Panc1 (cell line): ENCODE measurements at regions not wholly inside any gene's neighbourhood (a gene's known extent, or its start where the extent isn't known, plus 50 kb on each side); places are given as distances from the start of the nearest gene placed in this dataset.

Experiments used
- ATAC-seq: fragments of 200-7000 bp; cut with Tn5 transposase; 2 replicates; pipeline ENCODE4 v1.9.1; 2020; ENCODE audit warnings: mild to moderate bottlenecking, moderate library complexity
- BruUV-seq: library from RNA; stranded (reverse); fragments of 400-500 nt; replicated peaks from 2 replicates; lab custom pipeline; 2021; lab: Mats Ljungman, UMichigan
- CTCF ChIA-PET: fragments of 300-600 bp; sonication (Branson Sonifier 250); formaldehyde crosslinking; loops from one replicate; lab custom pipeline; 2022; ENCODE audit warnings: antibody characterized with exemption; lab: Charles Lee
- POLR2A ChIA-PET: fragments of 300-600 bp; sonication (Branson Sonifier 250); formaldehyde crosslinking; loops from one replicate; lab custom pipeline; 2022; ENCODE audit warnings: antibody characterized with exemption; lab: Charles Lee
- DNase-seq: peaks from one replicate; pipeline ENCODE4 v3.0.0-alpha.2; 2010; ENCODE audit warnings: low read depth, low spot score
- H3K27ac ChIP-seq: 2 replicates; pipeline ENCODE4 v1.5.1; 2011; ENCODE audit warnings: mild to moderate bottlenecking, low read length, inconsistent platforms
- H3K27me3 ChIP-seq: fragments of 200-500 bp; sonication (Bioruptor generic); 2 replicates; pipeline ENCODE4 v1.6.0; 2014; ENCODE audit warnings: low read length, inconsistent platforms; ENCODE audit not compliant: control insufficient read depth, insufficient read depth
- H3K36me3 ChIP-seq: fragments of 200-500 bp; sonication (Bioruptor generic); 2 replicates; pipeline ENCODE4 v1.5.1; 2014; ENCODE audit warnings: inconsistent platforms, mild to moderate bottlenecking, low read length, moderate library complexity; ENCODE audit not compliant: control insufficient read depth, insufficient read depth
- H3K4me1 ChIP-seq: 2 replicates; pipeline ENCODE4 v1.5.1; 2011; ENCODE audit warnings: inconsistent platforms, mild to moderate bottlenecking, low read length, moderate library complexity; ENCODE audit not compliant: control insufficient read depth, insufficient read depth
- H3K4me3 ChIP-seq, 2 experiments: 2 replicates each; pipeline ENCODE4 v1.5.1; 2011 to 2012; ENCODE audit warnings: low read depth in 2 of 2, low read length in 2 of 2, mild to moderate bottlenecking in 2 of 2, inconsistent platforms in 1 of 2, moderate library complexity in 1 of 2
- H3K9me3 ChIP-seq: fragments of 200-500 bp; sonication (Bioruptor generic); 2 replicates; pipeline ENCODE4 v1.5.1; 2014; ENCODE audit warnings: low read depth, mild to moderate bottlenecking, inconsistent platforms, low read length, moderate library complexity; ENCODE audit not compliant: control insufficient read depth, insufficient read depth
- CTCF ChIP-seq: fragments of 450-650 bp; IDR thresholded peaks from 2 replicates; pipeline ENCODE4 v1.5.1; 2017; ENCODE audit warnings: mild to moderate bottlenecking
- POLR2AphosphoS5 ChIP-seq: IDR thresholded peaks from 2 replicates; pipeline ENCODE4 v1.6.1; 2012; ENCODE audit warnings: mild to moderate bottlenecking, low read depth, low read length, moderate library complexity
- REST ChIP-seq, 2 experiments: IDR thresholded peaks; 2 replicates each; pipeline ENCODE4 v1.6.1; 2011 to 2012; ENCODE audit warnings: low read depth in 2 of 2, control low read depth in 1 of 2, low read length in 1 of 2, mild to moderate bottlenecking in 1 of 2, moderate library complexity in 1 of 2; ENCODE audit not compliant: insufficient read depth in 1 of 2
- SIN3A ChIP-seq: IDR thresholded peaks from 2 replicates; pipeline ENCODE4 v1.6.1; 2012; ENCODE audit warnings: low read depth, mild to moderate bottlenecking, low read length, moderate library complexity, borderline replicate concordance; ENCODE audit not compliant: insufficient read depth
- TCF7L2 ChIP-seq: IDR thresholded peaks from 2 replicates; pipeline ENCODE4 v1.6.1; 2011; ENCODE audit warnings: mild to moderate bottlenecking, low read depth, low read length, inconsistent platforms
- in situ Hi-C: cut with HindIII; loops from 2 replicates; pipeline ENCODE4 v1.10.0; 2016; ENCODE audit warnings: low sequenced_read_pairs, low pct_unique_long_range_greater_than_20kb
- intact Hi-C: fragments of 100-400 bp; cut with micrococcal nuclease; formaldehyde crosslinking; loops from one replicate; pipeline ENCODE4 v1.10.0; 2022; ENCODE audit not compliant: unreplicated experiment

GRCh38 chr7:125112850-125113249 lies 183.2 kb upstream of the POT1 start:
- in situ Hi-C loops: no loop called here
- CTCF ChIA-PET: no interaction called here
- no peaks in the 10 kb centered on the region for H3K36me3 ChIP-seq
- no peak for ATAC-seq
- TF ChIP-seq POLR2AphosphoS5: no peak
- no peak for TF ChIP-seq SIN3A
- no peak for TF ChIP-seq CTCF
- no peak for TF ChIP-seq TCF7L2
- no peak for TF ChIP-seq REST (IDR thresholded peaks at IDR 0.05; ENCODE audit: insufficient read depth in 1 of 2, low read depth in 2 of 2, low read length in 1 of 2)
- intact Hi-C loops: no loop called here
- H3K9me3 ChIP-seq: no peaks in the 10 kb centered on the region
- peak; percentile 64 for DNase-seq
- BruUV-seq: no TSS peak
- POLR2A ChIA-PET: no interaction called here
- no peaks in the 10 kb centered on the region for H3K4me1 ChIP-seq
- H3K4me3 ChIP-seq: no peak overlapping the region
- H3K27me3 ChIP-seq: no peaks in the 10 kb centered on the region
- H3K27ac ChIP-seq: no peak overlapping the region

- Histone ChIP-seq H3K4me3 (no peak overlapping the region), H3K36me3 (no peaks in the 10 kb centered on the region), H3K27me3 (no peaks in the 10 kb centered on the region), H3K9me3 (no peaks in the 10 kb centered on the region), H3K4me1 (no peaks in the 10 kb centered on the region), H3K27ac (no peak overlapping the region)
- no TSS peak for BruUV-seq
- ATAC-seq: no peak
- intact Hi-C loops: no loop called here
- in situ Hi-C loops: no loop called here
- DNase-seq: no peak
- CTCF ChIA-PET: no interaction called here
- TF ChIP-seq TCF7L2 (no peak), CTCF (no peak), REST (IDR thresholded peaks at IDR 0.05; ENCODE audit: insufficient read depth in 1 of 2, low read depth in 2 of 2, low read length in 1 of 2) (no peak), SIN3A (no peak), POLR2AphosphoS5 (no peak)
- POLR2A ChIA-PET: no interaction called here
Measured at GRCh38 chr7:125099519-125099918, 169.9 kb upstream of the POT1 start.
